Upper lobe of left lung (tissue), 6 donors: ENCODE measurements at regions not wholly inside any gene's neighbourhood (a gene's known extent, or its start where the extent isn't known, plus 50 kb on each side); places are given as distances from the start of the nearest gene placed in this dataset.

Source experiments
- ATAC-seq, 2 donors: fragments of 200-7000 bp; cut with Tn5 transposase; one replicate each; pipeline ENCODE4 v1.9.1; 2022; ENCODE audit warnings: mild to moderate bottlenecking in 2 of 2, moderate library complexity in 2 of 2; ENCODE audit not compliant: low FRiP score in 2 of 2
- DNase-seq, 2 donors: peaks; one replicate each; pipeline ENCODE4 v3.0.0-alpha.2; 2019 to 2020
- H3K27ac ChIP-seq, 4 donors: fragments of 200-600 bp; sonication (generic); one replicate each; pipeline ENCODE4 v1.5.1; 2016 to 2019
- H3K27me3 ChIP-seq, 4 donors: fragments of 200-600 bp; sonication (generic); one replicate each; pipeline ENCODE4 v1.5.1; 2017 to 2019
- H3K36me3 ChIP-seq, 4 donors: fragments of 200-600 bp; sonication (generic); one replicate each; pipeline ENCODE4 v1.5.1; 2016 to 2019
- H3K4me1 ChIP-seq, 4 donors: fragments of 200-600 bp; sonication (generic); one replicate each; pipeline ENCODE4 v1.5.1; 2018 to 2019
- H3K4me3 ChIP-seq, 4 donors: fragments of 200-600 bp; sonication (generic); one replicate each; pipeline ENCODE4 v1.5.1; 2017 to 2019; ENCODE audit warnings: mild to moderate bottlenecking in 2 of 4, moderate library complexity in 1 of 4
- H3K9me3 ChIP-seq, 4 donors: fragments of 200-600 bp; sonication (generic); one replicate each; pipeline ENCODE4 v1.5.1; 2018 to 2019
- CTCF ChIP-seq, 6 experiments: fragments of 450-650 bp in 4 of 6; fragments of 200-600 bp in 2 of 6; sonication (generic) in 2 of 6; IDR thresholded peaks; one replicate each; pipeline ENCODE4 v1.5.1; 2016 to 2019; ENCODE audit warnings: antibody characterized with exemption in 6 of 6
- EP300 ChIP-seq, 4 donors: sonication (generic); formaldehyde crosslinking; IDR thresholded peaks; one replicate each; pipeline ENCODE4 v1.5.1; 2017; ENCODE audit warnings: antibody characterized with exemption in 4 of 4, control low read depth in 2 of 4
- POLR2A ChIP-seq, 4 donors: fragments of 450-650 bp; IDR thresholded peaks; one replicate each; pipeline ENCODE4 v1.5.1; 2016 to 2017; ENCODE audit warnings: antibody characterized with exemption in 4 of 4, mild to moderate bottlenecking in 2 of 4
- POLR2AphosphoS5 ChIP-seq, 2 donors: sonication (generic); formaldehyde crosslinking; IDR thresholded peaks; one replicate each; pipeline ENCODE4 v1.5.1; 2017; ENCODE audit warnings: antibody characterized with exemption in 2 of 2
- WGBS, 2 donors: methylation state at CpG; one replicate each; pipeline ENCODE4 v1.1.5; 2017 to 2018; 5-methylcytosine and 5-hydroxymethylcytosine counted together
- donor health status: DM: no; HTN: no; CAD: no; lungs with moderate emphysema.
- donor health status: DM: no; HTN: yes; CAD: no; lungs with severe emphysema.

GRCh38 chr20:60490217-60491050 lies 532.2 kb downstream of the CDH26 start:
- no peak for ATAC-seq

GRCh38 chr20:60491051-60491581 lies 532.9 kb downstream of the CDH26 start:
- TF ChIP-seq POLR2AphosphoS5 (IDR thresholded peaks at IDR 0.05) (peak in 1 of 2 donors; percentile 34), POLR2A (IDR thresholded peaks at IDR 0.05) (no peak)
- H3K27ac ChIP-seq = peak overlapping the region in 2 of 4 donors; percentile 24 to 39
- peaks cover 0 to 2% (median 0%) of the 10 kb centered on the region in 4 donors for H3K4me1 ChIP-seq
- H3K27me3 ChIP-seq = no peaks in the 10 kb centered on the region
- ATAC-seq (no peak), DNase-seq (no peak)
- no peak overlapping the region for H3K4me3 ChIP-seq
- WGBS, 2 donors = 57 to 59% methylated on average over 5 of the region's 5 CpGs
- no peaks in the 10 kb centered on the region for H3K36me3 ChIP-seq
- H3K9me3 ChIP-seq = no peaks in the 10 kb centered on the region

More at GRCh38 chr20:60490217-60491050, 532.2 kb downstream of the CDH26 start:
- peaks cover 0 to 2% (median 0%) of the 10 kb centered on the region in 4 donors for H3K4me1 ChIP-seq
- no peak for TF ChIP-seq EP300 (IDR thresholded peaks at IDR 0.05)
- TF ChIP-seq POLR2AphosphoS5 (IDR thresholded peaks at IDR 0.05) = no peak
- no peak for TF ChIP-seq POLR2A (IDR thresholded peaks at IDR 0.05)
- no peak for TF ChIP-seq CTCF (IDR thresholded peaks at IDR 0.05)
- no peaks in the 10 kb centered on the region for H3K27me3 ChIP-seq
- no peaks in the 10 kb centered on the region for H3K9me3 ChIP-seq
- peak overlapping the region in 2 of 4 donors; percentile 24 to 39 for H3K27ac ChIP-seq
- H3K4me3 ChIP-seq = no peak overlapping the region
- no peak for DNase-seq
- 71% methylated on average over 8 of the region's 8 CpGs for WGBS, 2 donors
- no peaks in the 10 kb centered on the region for H3K36me3 ChIP-seq

GRCh38 chr20:60494476-60494875 lies 536.3 kb downstream of the CDH26 start:
- 89 to 94% methylated on average over 3 of the region's 3 CpGs for WGBS, 2 donors

GRCh38 chr20:60497298-60498035 lies 539.2 kb downstream of the CDH26 start:
- H3K36me3 ChIP-seq = no peaks in the 10 kb centered on the region
- H3K9me3 ChIP-seq = no peaks in the 10 kb centered on the region
- ATAC-seq (no peak), DNase-seq (no peak)
- H3K27me3 ChIP-seq = no peaks in the 10 kb centered on the region
- H3K4me1 ChIP-seq = no peaks in the 10 kb centered on the region
- TF ChIP-seq POLR2A (IDR thresholded peaks at IDR 0.05) (no peak), CTCF (IDR thresholded peaks at IDR 0.05) (no peak), EP300 (IDR thresholded peaks at IDR 0.05) (no peak), POLR2AphosphoS5 (IDR thresholded peaks at IDR 0.05) (no peak)
- H3K4me3 ChIP-seq = no peak overlapping the region
- WGBS, 2 donors = 78 to 86% methylated on average over 4 of the region's 4 CpGs
- no peak overlapping the region for H3K27ac ChIP-seq

More at GRCh38 chr20:60494476-60494875, 536.3 kb downstream of the CDH26 start:
- Histone ChIP-seq H3K36me3 (no peaks in the 10 kb centered on the region), H3K27me3 (no peaks in the 10 kb centered on the region), H3K27ac (no peak overlapping the region), H3K9me3 (no peaks in the 10 kb centered on the region), H3K4me3 (no peak overlapping the region), H3K4me1 (peaks cover 0 to 2% (median 0%) of the 10 kb centered on the region in 4 donors)
- TF ChIP-seq EP300 (IDR thresholded peaks at IDR 0.05) = no peak
- TF ChIP-seq POLR2A (IDR thresholded peaks at IDR 0.05) = no peak
- no peak for DNase-seq
- ATAC-seq = no peak

GRCh38 chr20:60500038-60500701 lies 541.9 kb downstream of the CDH26 start:
- TF ChIP-seq POLR2A (IDR thresholded peaks at IDR 0.05) = no peak
- no peak for TF ChIP-seq CTCF (IDR thresholded peaks at IDR 0.05)
- TF ChIP-seq POLR2AphosphoS5 (IDR thresholded peaks at IDR 0.05) = no peak
- no peak for TF ChIP-seq EP300 (IDR thresholded peaks at IDR 0.05)
- Histone ChIP-seq H3K36me3 (no peaks in the 10 kb centered on the region), H3K9me3 (no peaks in the 10 kb centered on the region), H3K27ac (no peak overlapping the region), H3K4me3 (no peak overlapping the region), H3K27me3 (no peaks in the 10 kb centered on the region), H3K4me1 (no peaks in the 10 kb centered on the region)
- 82 to 93% methylated on average over 4 of the region's 4 CpGs for WGBS, 2 donors
- DNase-seq (no peak), ATAC-seq (peak in 1 of 2 donors; percentile 63)
